C4-2B (cell line): ENCODE measurements at regions not wholly inside any gene's neighbourhood (a gene's known extent, or its start where the extent isn't known, plus 50 kb on each side); places are given as distances from the start of the nearest gene placed in this dataset.

ENCODE experiments used
- ZFX ChIP-seq: fragments of 450-650 bp; IDR thresholded peaks from 2 replicates; pipeline ENCODE4 v1.6.1; 2017
- TF ChIP-seq, protein P1 (sequence below): fragments of 450-650 bp; conservative IDR thresholded peaks from 2 replicates; pipeline ENCODE4 v1.5.1; 2017; ENCODE audit warnings: mild to moderate bottlenecking

- TF ChIP-seq, protein P1, sequence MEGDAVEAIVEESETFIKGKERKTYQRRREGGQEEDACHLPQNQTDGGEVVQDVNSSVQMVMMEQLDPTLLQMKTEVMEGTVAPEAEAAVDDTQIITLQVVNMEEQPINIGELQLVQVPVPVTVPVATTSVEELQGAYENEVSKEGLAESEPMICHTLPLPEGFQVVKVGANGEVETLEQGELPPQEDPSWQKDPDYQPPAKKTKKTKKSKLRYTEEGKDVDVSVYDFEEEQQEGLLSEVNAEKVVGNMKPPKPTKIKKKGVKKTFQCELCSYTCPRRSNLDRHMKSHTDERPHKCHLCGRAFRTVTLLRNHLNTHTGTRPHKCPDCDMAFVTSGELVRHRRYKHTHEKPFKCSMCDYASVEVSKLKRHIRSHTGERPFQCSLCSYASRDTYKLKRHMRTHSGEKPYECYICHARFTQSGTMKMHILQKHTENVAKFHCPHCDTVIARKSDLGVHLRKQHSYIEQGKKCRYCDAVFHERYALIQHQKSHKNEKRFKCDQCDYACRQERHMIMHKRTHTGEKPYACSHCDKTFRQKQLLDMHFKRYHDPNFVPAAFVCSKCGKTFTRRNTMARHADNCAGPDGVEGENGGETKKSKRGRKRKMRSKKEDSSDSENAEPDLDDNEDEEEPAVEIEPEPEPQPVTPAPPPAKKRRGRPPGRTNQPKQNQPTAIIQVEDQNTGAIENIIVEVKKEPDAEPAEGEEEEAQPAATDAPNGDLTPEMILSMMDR: no peak
- no peak for TF ChIP-seq ZFX
These were observed 121.3 kb upstream of the WDR17 start for GRCh38 chr4:175944126-175944910.
